Natural killer cell (primary cell): ENCODE measurements at regions not wholly inside any gene's neighbourhood (a gene's known extent, or its start where the extent isn't known, plus 50 kb on each side); places are given as distances from the start of the nearest gene placed in this dataset.

Experiments used
- ATAC-seq, 3 donors: fragments of 150-1000 bp in 2 of 3; fragments of 200-7000 bp in 1 of 3; cut with Tn5 transposase; 1 replicate in 1 of 3; 2 replicates in 2 of 3; pipeline ENCODE4 v1.10.0; 2021; ENCODE audit warnings: mild to moderate bottlenecking in 2 of 3, moderate library complexity in 2 of 3
- DNase-seq, 2 donors: peaks; one replicate each; pipeline versions ENCODE4 v3.0.0 to v3.0.0-alpha.2; 2013 to 2021; ENCODE audit warnings: mixed read lengths in 1 of 2
- H3K27ac ChIP-seq: one replicate; pipeline ENCODE4 v1.5.1; 2013; ENCODE audit warnings: mild to moderate bottlenecking, low read length
- H3K27me3 ChIP-seq: one replicate; pipeline ENCODE4 v1.6.1; 2013; ENCODE audit warnings: low read length; ENCODE audit not compliant: control insufficient read depth, insufficient read depth
- H3K36me3 ChIP-seq: one replicate; pipeline ENCODE4 v1.6.1; 2013; ENCODE audit warnings: low read length; ENCODE audit not compliant: control insufficient read depth, insufficient read depth
- H3K4me1 ChIP-seq: one replicate; pipeline ENCODE4 v1.6.1; 2013; ENCODE audit warnings: low read length; ENCODE audit not compliant: control insufficient read depth, insufficient read depth
- H3K4me3 ChIP-seq: one replicate; pipeline ENCODE4 v1.5.1; 2013; ENCODE audit warnings: low read length
- H3K9me3 ChIP-seq: one replicate; pipeline ENCODE4 v1.6.1; 2013; ENCODE audit warnings: low read length; ENCODE audit not compliant: control insufficient read depth, insufficient read depth
- H3K27ac Mint-ChIP-seq, 2 donors: one replicate each; pipeline ENCODE4 v1.8.0; 2022; ENCODE audit warnings: mild to moderate bottlenecking in 2 of 2, mixed read lengths in 2 of 2, moderate library complexity in 1 of 2
- H3K27me3 Mint-ChIP-seq, 2 donors: one replicate each; pipeline ENCODE4 v1.8.0; 2022; ENCODE audit warnings: low read depth in 2 of 2, mixed read lengths in 2 of 2
- H3K36me3 Mint-ChIP-seq: one replicate; pipeline ENCODE4 v1.8.0; 2022; ENCODE audit warnings: mixed read lengths
- H3K4me1 Mint-ChIP-seq, 2 donors: one replicate each; pipeline ENCODE4 v1.8.0; 2022; ENCODE audit warnings: mixed read lengths in 2 of 2
- H3K4me3 Mint-ChIP-seq: one replicate; pipeline ENCODE4 v1.8.0; 2022; ENCODE audit warnings: mild to moderate bottlenecking, moderate library complexity, mixed read lengths
- H3K9me3 Mint-ChIP-seq, 2 donors: one replicate each; pipeline ENCODE4 v1.8.0; 2022; ENCODE audit warnings: mixed read lengths in 2 of 2
- WGBS: methylation state at CpG from one replicate; pipeline ENCODE4 v1.1.7; 2013; ENCODE audit warnings: missing lambda C conversion rate; ENCODE audit not compliant: insufficient coverage; 5-methylcytosine and 5-hydroxymethylcytosine counted together
- intact Hi-C: fragments of 100-400 bp; cut with micrococcal nuclease; formaldehyde crosslinking; loops from one replicate; pipeline ENCODE4 v1.14.2; 2022
- TF ChIP-seq, protein P1 (sequence below): fragments of 200-600 bp; IDR thresholded peaks from one replicate; pipeline ENCODE4 v1.8.0; 2022; ENCODE audit warnings: antibody characterized with exemption

DNA sequence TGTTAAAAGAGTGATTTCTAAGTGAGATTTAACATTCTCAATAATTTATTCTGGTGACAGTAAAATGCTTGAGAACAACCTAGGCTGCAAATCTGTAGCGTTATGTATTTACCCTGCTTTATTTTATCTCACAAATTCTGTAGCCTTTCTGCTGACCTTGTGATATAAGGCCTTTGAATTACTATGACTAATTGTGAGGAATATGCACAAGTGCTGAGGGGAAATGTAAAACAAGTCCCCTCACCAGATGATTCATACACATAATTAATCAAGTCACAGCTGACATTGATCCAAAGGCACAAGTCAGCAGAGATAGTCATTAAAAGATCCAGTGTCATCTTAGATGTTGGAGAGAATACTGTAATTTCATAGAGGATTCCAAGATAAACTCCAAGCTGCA lies 992.7 kb upstream of the USP15 start:
- Mint-ChIP-seq H3K27me3 (no peaks in the 10 kb centered on the region), H3K4me3 (no peak overlapping the region), H3K9me3 (peaks cover 9 to 28% of the 10 kb centered on the region in 2 donors), H3K36me3 (peaks cover 17% of the 10 kb centered on the region), H3K27ac (no peak overlapping the region), H3K4me1 (no peaks in the 10 kb centered on the region)
- Histone ChIP-seq H3K36me3 (no peaks in the 10 kb centered on the region), H3K27ac (no peak overlapping the region), H3K4me1 (no peaks in the 10 kb centered on the region), H3K4me3 (no peak overlapping the region), H3K9me3 (peaks cover 11% of the 10 kb centered on the region), H3K27me3 (no peaks in the 10 kb centered on the region)
- no CpG with 5 or more reads among the region's 1 CpG for WGBS
- DNase-seq (no peak), ATAC-seq (no peak)
- TF ChIP-seq, protein P1, sequence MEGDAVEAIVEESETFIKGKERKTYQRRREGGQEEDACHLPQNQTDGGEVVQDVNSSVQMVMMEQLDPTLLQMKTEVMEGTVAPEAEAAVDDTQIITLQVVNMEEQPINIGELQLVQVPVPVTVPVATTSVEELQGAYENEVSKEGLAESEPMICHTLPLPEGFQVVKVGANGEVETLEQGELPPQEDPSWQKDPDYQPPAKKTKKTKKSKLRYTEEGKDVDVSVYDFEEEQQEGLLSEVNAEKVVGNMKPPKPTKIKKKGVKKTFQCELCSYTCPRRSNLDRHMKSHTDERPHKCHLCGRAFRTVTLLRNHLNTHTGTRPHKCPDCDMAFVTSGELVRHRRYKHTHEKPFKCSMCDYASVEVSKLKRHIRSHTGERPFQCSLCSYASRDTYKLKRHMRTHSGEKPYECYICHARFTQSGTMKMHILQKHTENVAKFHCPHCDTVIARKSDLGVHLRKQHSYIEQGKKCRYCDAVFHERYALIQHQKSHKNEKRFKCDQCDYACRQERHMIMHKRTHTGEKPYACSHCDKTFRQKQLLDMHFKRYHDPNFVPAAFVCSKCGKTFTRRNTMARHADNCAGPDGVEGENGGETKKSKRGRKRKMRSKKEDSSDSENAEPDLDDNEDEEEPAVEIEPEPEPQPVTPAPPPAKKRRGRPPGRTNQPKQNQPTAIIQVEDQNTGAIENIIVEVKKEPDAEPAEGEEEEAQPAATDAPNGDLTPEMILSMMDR: no peak
- intact Hi-C loops: no loop called here

- Histone ChIP-seq H3K4me3 (no peak overlapping the region), H3K4me1 (no peaks in the 10 kb centered on the region), H3K27ac (no peak overlapping the region), H3K36me3 (no peaks in the 10 kb centered on the region), H3K9me3 (no peaks in the 10 kb centered on the region), H3K27me3 (no peaks in the 10 kb centered on the region)
- ATAC-seq (no peak), DNase-seq (no peak)
- Mint-ChIP-seq H3K27me3 (no peaks in the 10 kb centered on the region), H3K36me3 (peaks cover 10% of the 10 kb centered on the region), H3K4me1 (no peaks in the 10 kb centered on the region), H3K9me3 (peaks cover 10 to 22% of the 10 kb centered on the region in 2 donors), H3K4me3 (no peak overlapping the region), H3K27ac (no peak overlapping the region)
- TF ChIP-seq, protein P1: no peak
- intact Hi-C loops: no loop called here
Observed at GRCh38 chr12:61272441-61272840, 987.8 kb upstream of the USP15 start.

DNA sequence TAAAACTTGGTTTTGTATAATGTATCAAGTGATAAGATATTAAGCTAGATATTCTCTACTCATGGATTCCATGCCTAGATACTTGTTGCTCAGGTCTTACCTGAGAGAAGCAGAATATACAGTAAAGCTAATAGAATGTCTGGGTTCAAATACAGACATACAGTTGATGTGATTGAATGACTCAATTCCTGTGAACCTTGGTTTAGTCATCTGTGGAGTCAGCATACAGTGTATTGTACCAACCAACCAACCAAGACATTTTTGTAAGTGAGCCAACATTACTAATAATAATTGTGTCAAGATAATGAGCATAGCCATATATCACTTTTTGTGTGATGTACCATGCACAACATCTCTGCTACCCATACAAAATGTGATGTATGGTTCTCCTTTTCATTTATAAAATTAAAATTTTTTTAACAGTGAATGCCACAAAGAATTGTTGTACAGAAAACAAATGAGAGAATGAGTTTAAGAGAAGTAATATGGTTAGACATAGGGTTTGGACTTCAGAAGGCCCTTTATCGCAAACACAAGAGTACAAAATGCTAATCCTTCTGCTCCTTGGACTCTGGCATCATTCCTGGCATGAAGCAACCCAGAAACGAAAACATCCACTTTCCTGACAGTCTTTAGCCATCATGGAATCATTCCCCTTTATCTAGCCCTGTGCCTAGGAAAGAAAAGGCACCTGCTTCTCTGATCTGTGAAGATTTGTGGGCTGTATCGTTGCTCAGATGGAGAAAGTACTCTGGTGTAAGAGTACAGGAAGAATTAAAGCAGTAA lies 977.2 kb upstream of the USP15 start:
- 61% methylated on average over 3 of the region's 3 CpGs for WGBS
- intact Hi-C loops: no loop called here
- H3K27me3 Mint-ChIP-seq: no peaks in the 10 kb centered on the region
- no peak for ATAC-seq
- Histone ChIP-seq H3K9me3 (peaks cover 7% of the 10 kb centered on the region), H3K4me1 (no peaks in the 10 kb centered on the region), H3K27ac (no peak overlapping the region), H3K4me3 (no peak overlapping the region), H3K27me3 (no peaks in the 10 kb centered on the region), H3K36me3 (no peaks in the 10 kb centered on the region)
- H3K4me3 Mint-ChIP-seq: no peak overlapping the region
- no peaks in the 10 kb centered on the region for H3K4me1 Mint-ChIP-seq
- H3K36me3 Mint-ChIP-seq: peaks cover 17% of the 10 kb centered on the region
- H3K27ac Mint-ChIP-seq: no peak overlapping the region
- TF ChIP-seq, protein P1: no peak
- no peak for DNase-seq
- H3K9me3 Mint-ChIP-seq: peaks cover 8 to 22% of the 10 kb centered on the region in 2 donors

GRCh38 chr12:61290473-61290872 lies 969.7 kb upstream of the USP15 start:
- peaks cover 43% of the 10 kb centered on the region for H3K36me3 Mint-ChIP-seq

More at GRCh38 chr12:61290473-61290872, 969.7 kb upstream of the USP15 start:
- Histone ChIP-seq H3K4me1 (no peaks in the 10 kb centered on the region), H3K27me3 (no peaks in the 10 kb centered on the region), H3K36me3 (no peaks in the 10 kb centered on the region), H3K9me3 (peaks cover 10% of the 10 kb centered on the region), H3K27ac (no peak overlapping the region), H3K4me3 (no peak overlapping the region)
- TF ChIP-seq, protein P1: no peak
- H3K27me3 Mint-ChIP-seq: no peaks in the 10 kb centered on the region
- 82% methylated on average over 1 of the region's 2 CpGs for WGBS
- H3K4me3 Mint-ChIP-seq: no peak overlapping the region
- H3K27ac Mint-ChIP-seq: no peak overlapping the region
- no peaks in the 10 kb centered on the region for H3K4me1 Mint-ChIP-seq
- intact Hi-C loops: no loop called here
- DNase-seq (no peak), ATAC-seq (no peak)
- H3K9me3 Mint-ChIP-seq: peaks cover 15 to 18% of the 10 kb centered on the region in 2 donors
